B cell (primary cell): ENCODE measurements at regions not wholly inside any gene's neighbourhood (a gene's known extent, or its start where the extent isn't known, plus 50 kb on each side); places are given as distances from the start of the nearest gene placed in this dataset.

Experiments used
- ATAC-seq: fragments of 200-7000 bp; cut with Tn5 transposase; one replicate; pipeline ENCODE4 v1.10.0; 2021; ENCODE audit warnings: low read depth, mild to moderate bottlenecking, moderate number of reproducible peaks, moderate library complexity
- CTCF ChIA-PET: fragments of 350-600 bp; sonication (Branson Sonifier 250); formaldehyde crosslinking; loops from one replicate; lab custom pipeline; 2021; ENCODE audit warnings: antibody characterized with exemption, inconsistent platforms; lab: Charles Lee
- POLR2A ChIA-PET: fragments of 350-600 bp; sonication (Branson Sonifier 250); formaldehyde crosslinking; loops from one replicate; lab custom pipeline; 2021; ENCODE audit warnings: antibody characterized with exemption; lab: Charles Lee
- DNase-seq: peaks from one replicate; pipeline ENCODE4 v3.0.0; 2013
- H2AFZ ChIP-seq: 2 replicates; pipeline ENCODE4 v1.6.1; 2012; ENCODE audit warnings: mild to moderate bottlenecking, low read depth, low read length; ENCODE audit not compliant: insufficient read depth, poor library complexity, severe bottlenecking
- H3K27ac ChIP-seq, 2 donors: 1 replicate in 1 of 2; 2 replicates in 1 of 2; pipeline ENCODE4 v1.5.1; 2012 to 2013; ENCODE audit warnings: low read length in 2 of 2, mild to moderate bottlenecking in 2 of 2, moderate library complexity in 1 of 2
- H3K27me3 ChIP-seq, 4 experiments: fragments of 200-600 bp in 1 of 4; sonication (generic) in 1 of 4; replicated peaks in 1 of 4; 1 replicate in 2 of 4; 2 replicates in 2 of 4; pipeline versions ENCODE4 v1.6.1 to v1.7.0; 2013 to 2016; ENCODE audit warnings: low read length in 3 of 4, mild to moderate bottlenecking in 2 of 4, mixed read lengths in 1 of 4, moderate library complexity in 1 of 4; ENCODE audit not compliant: insufficient read depth in 4 of 4, control insufficient read depth in 3 of 4; ENCODE audit errors: control extremely low read depth in 1 of 4
- H3K36me3 ChIP-seq, 2 experiments: replicated peaks in 1 of 2; 1 replicate in 1 of 2; 2 replicates in 1 of 2; pipeline versions ENCODE4 v1.6.1 to v1.7.1; 2013; ENCODE audit warnings: low read length in 1 of 2; ENCODE audit not compliant: insufficient read depth in 2 of 2, control insufficient read depth in 1 of 2; ENCODE audit errors: control extremely low read depth in 1 of 2, extremely low read depth in 1 of 2
- H3K4me1 ChIP-seq, 2 donors: fragments of 200-600 bp in 1 of 2; sonication (generic) in 1 of 2; 1 replicate in 1 of 2; 2 replicates in 1 of 2; pipeline versions ENCODE4 v1.5.1 to v1.6.1; 2013 to 2017; ENCODE audit warnings: low read length in 2 of 2; ENCODE audit not compliant: control insufficient read depth in 2 of 2, insufficient read depth in 2 of 2
- H3K4me2 ChIP-seq: replicated peaks from 2 replicates; pipeline ENCODE3; 2012; ENCODE audit warnings: mild to moderate bottlenecking, low read depth, low read length; ENCODE audit not compliant: poor library complexity, severe bottlenecking
- H3K4me3 ChIP-seq, 5 experiments: fragments of 200-600 bp in 1 of 5; sonication (generic) in 1 of 5; 1 replicate in 3 of 5; 2 replicates in 2 of 5; pipeline versions ENCODE4 v1.5.1 to v1.7.0; 2011 to 2016; ENCODE audit warnings: low read length in 4 of 5, mild to moderate bottlenecking in 4 of 5, low read depth in 2 of 5, control low read depth in 1 of 5, moderate library complexity in 1 of 5; ENCODE audit not compliant: insufficient read depth in 1 of 5; ENCODE audit errors: control extremely low read depth in 1 of 5, extremely low read depth in 1 of 5
- H3K79me2 ChIP-seq: fragments of 200-600 bp; sonication (generic); one replicate; pipeline ENCODE4 v1.6.0; 2016; ENCODE audit warnings: low read length; ENCODE audit not compliant: control insufficient read depth, insufficient read depth
- H3K9ac ChIP-seq: fragments of 200-600 bp; sonication (generic); 2 replicates; pipeline ENCODE4 v1.6.1; 2017; ENCODE audit warnings: mild to moderate bottlenecking, low read length, moderate library complexity
- H3K9me3 ChIP-seq, 3 donors: one replicate each; pipeline versions ENCODE4 v1.6.1 to v1.7.1; 2013; ENCODE audit warnings: low read length in 2 of 3; ENCODE audit not compliant: control insufficient read depth in 2 of 3, insufficient read depth in 1 of 3; ENCODE audit errors: control extremely low read depth in 1 of 3
- H4K20me1 ChIP-seq: 2 replicates; pipeline ENCODE4 v1.6.0; 2012; ENCODE audit warnings: mild to moderate bottlenecking, low read length; ENCODE audit not compliant: insufficient read depth, control insufficient read depth, poor library complexity, severe bottlenecking
- H3K27ac Mint-ChIP-seq: one replicate; pipeline ENCODE4 v1.8.0; 2021; ENCODE audit warnings: mixed read lengths
- H3K27me3 Mint-ChIP-seq: one replicate; pipeline ENCODE4 v1.8.0; 2021; ENCODE audit warnings: mixed read lengths
- H3K4me1 Mint-ChIP-seq: one replicate; pipeline ENCODE4 v1.8.0; 2021; ENCODE audit warnings: mixed read lengths
- H3K4me3 Mint-ChIP-seq: one replicate; pipeline ENCODE4 v1.8.0; 2021; ENCODE audit warnings: mixed read lengths
- H3K9me3 Mint-ChIP-seq: one replicate; pipeline ENCODE4 v1.8.0; 2022; ENCODE audit warnings: mixed read lengths; ENCODE audit not compliant: insufficient read depth
- CTCF ChIP-seq: fragments of 200-600 bp; IDR thresholded peaks from one replicate; pipeline ENCODE4 v1.8.0; 2022; ENCODE audit warnings: antibody characterized with exemption, mild to moderate bottlenecking
- EZH2 ChIP-seq: IDR thresholded peaks from 2 replicates; pipeline ENCODE4 v1.6.1; 2012; ENCODE audit warnings: borderline replicate concordance, low read depth, mild to moderate bottlenecking, moderate library complexity, low read length; ENCODE audit not compliant: insufficient read depth, poor library complexity, severe bottlenecking
- WGBS: methylation state at CpG from one replicate; pipeline ENCODE4 v1.1.5; 2013; ENCODE audit warnings: missing lambda C conversion rate; ENCODE audit not compliant: insufficient coverage; 5-methylcytosine and 5-hydroxymethylcytosine counted together
- intact Hi-C: fragments of 100-400 bp; cut with micrococcal nuclease; formaldehyde crosslinking; loops from one replicate; pipeline ENCODE4 v1.10.0; 2022

GRCh38 chr6:169859978-169860703 is 108.7 kb downstream of the ERMARD start:
- H3K27ac ChIP-seq, result no peak overlapping the region
- H3K4me3 Mint-ChIP-seq, result no peak overlapping the region
- no peak for ATAC-seq
- no peaks in the 10 kb centered on the region for H4K20me1 ChIP-seq
- intact Hi-C loops, result no loop called here
- ChIA-PET POLR2A (no interaction called here), CTCF (no interaction called here)
- no peak overlapping the region for H2AFZ ChIP-seq
- H3K27me3 Mint-ChIP-seq, result peaks cover 6% of the 10 kb centered on the region
- H3K4me2 ChIP-seq, result no peak overlapping the region
- H3K27ac Mint-ChIP-seq, result no peak overlapping the region
- H3K4me1 ChIP-seq, result no peaks in the 10 kb centered on the region
- no peak overlapping the region for H3K9ac ChIP-seq
- H3K9me3 ChIP-seq, result peaks cover 0 to 32% (median 7%) of the 10 kb centered on the region in 3 donors
- 65% methylated on average over 17 of the region's 18 CpGs for WGBS
- TF ChIP-seq EZH2, result no peak
- TF ChIP-seq CTCF, result no peak
- no peak for DNase-seq
- no peaks in the 10 kb centered on the region for H3K79me2 ChIP-seq
- no peaks in the 10 kb centered on the region for H3K27me3 ChIP-seq
- no peaks in the 10 kb centered on the region for H3K36me3 ChIP-seq
- H3K4me1 Mint-ChIP-seq, result no peaks in the 10 kb centered on the region
- H3K9me3 Mint-ChIP-seq, result peaks cover 4% of the 10 kb centered on the region
- H3K4me3 ChIP-seq, result no peak overlapping the region

- Mint-ChIP-seq H3K27me3 (peaks cover 6% of the 10 kb centered on the region), H3K4me1 (no peaks in the 10 kb centered on the region), H3K4me3 (no peak overlapping the region), H3K27ac (no peak overlapping the region), H3K9me3 (peaks cover 4% of the 10 kb centered on the region)
- Histone ChIP-seq H3K9ac (no peak overlapping the region), H3K4me2 (no peak overlapping the region), H3K27ac (no peak overlapping the region), H3K4me3 (no peak overlapping the region), H3K4me1 (no peaks in the 10 kb centered on the region), H3K9me3 (peaks cover 0 to 34% (median 7%) of the 10 kb centered on the region in 3 donors), H3K36me3 (no peaks in the 10 kb centered on the region), H3K27me3 (no peaks in the 10 kb centered on the region), H3K79me2 (no peaks in the 10 kb centered on the region), H2AFZ (no peak overlapping the region), H4K20me1 (no peaks in the 10 kb centered on the region)
- TF ChIP-seq CTCF, result no peak
- no peak for TF ChIP-seq EZH2
- ChIA-PET CTCF (interaction anchor here (2.1 kb wide), 1 partner anchor 27 kb away, joined by 6 read pairs; no protein-coding TSS in a partner anchor), POLR2A (no interaction called here)
- 99% methylated on average over 7 of the region's 7 CpGs for WGBS
- ATAC-seq (no peak), DNase-seq (no peak)
- intact Hi-C loops, result no loop called here
Observed at GRCh38 chr6:169859401-169859977, 108.1 kb downstream of the ERMARD start.
